HepG2 (cell line): ENCODE measurements at regions not wholly inside any gene's neighbourhood (a gene's known extent, or its start where the extent isn't known, plus 50 kb on each side); places are given as distances from the start of the nearest gene placed in this dataset.

Experiments used
- ATAD3A ChIP-seq: sonication (generic); formaldehyde crosslinking; IDR thresholded peaks from 2 replicates; pipeline ENCODE4 v1.4.0; 2020; ENCODE audit warnings: missing genetic modification reagents
- LBX2 ChIP-seq: sonication (generic); formaldehyde crosslinking; IDR thresholded peaks from 2 replicates; pipeline ENCODE4 v1.5.0; 2020; ENCODE audit warnings: missing genetic modification reagents, mild to moderate bottlenecking, borderline replicate concordance
- STAT6 ChIP-seq: sonication (generic); formaldehyde crosslinking; IDR thresholded peaks from 2 replicates; pipeline ENCODE4 v1.4.0; 2020; ENCODE audit warnings: missing genetic modification reagents, mild to moderate bottlenecking, borderline replicate concordance
- TBX2 ChIP-seq: sonication (generic); formaldehyde crosslinking; IDR thresholded peaks from 2 replicates; pipeline ENCODE4 v1.5.0; 2020; ENCODE audit warnings: missing genetic modification reagents, mild to moderate bottlenecking, borderline replicate concordance

- no peak for TF ChIP-seq TBX2 (CRISPR knock-in tag)
- TF ChIP-seq ATAD3A = no peak
- TF ChIP-seq STAT6 (CRISPR knock-in tag) = no peak
- no peak for TF ChIP-seq LBX2 (CRISPR knock-in tag)
These were observed 256.5 kb upstream of the MVB12B start for GRCh38 chr9:126070058-126070655.
